HepG2 (cell line): ENCODE measurements at regions not wholly inside any gene's neighbourhood (a gene's known extent, or its start where the extent isn't known, plus 50 kb on each side); places are given as distances from the start of the nearest gene placed in this dataset.

Experiments
- ATAC-seq: fragments of 200-7000 bp; cut with Tn5 transposase; 3 replicates; pipeline ENCODE4 v1.9.1; 2020; ENCODE audit warnings: mild to moderate bottlenecking, moderate library complexity
- BruUV-seq: library from RNA; stranded (reverse); fragments of 400-500 nt; replicated peaks from 2 replicates; lab custom pipeline; 2021; lab: Mats Ljungman, UMichigan
- CTCF ChIA-PET: fragments of 300-600 bp; formaldehyde crosslinking; extraction: SDS; loops from one replicate; lab custom pipeline; 2021; ENCODE audit warnings: low total read pairs, inconsistent platforms, low intra/inter-chr PET ratio; lab: Yijun Ruan, JAX
- POLR2A ChIA-PET: fragments of 350-600 bp; sonication (Branson Sonifier 250); formaldehyde crosslinking; loops from one replicate; lab custom pipeline; 2020; ENCODE audit warnings: antibody characterized with exemption, inconsistent platforms; lab: Yijun Ruan, JAX
- DNase-seq: peaks from one replicate; pipeline ENCODE4 v3.0.0-alpha.2; 2015; ENCODE audit warnings: low spot score
- FAIRE-seq: peaks from 3 replicates; lab custom pipeline; 2011; peaks lifted over from hg19 to GRCh38; lab: Jason Lieb, UNC
- H2AFZ ChIP-seq: one replicate; pipeline ENCODE4 v1.6.1; 2011; ENCODE audit warnings: low read length, inconsistent platforms
- H3K27ac ChIP-seq: fragments of 300-600 bp; 3 replicates; pipeline ENCODE4 v1.8.0; 2011; ENCODE audit warnings: mixed run types, mild to moderate bottlenecking, mixed read lengths, low read length, inconsistent platforms; ENCODE audit not compliant: insufficient read depth; ENCODE audit errors: extremely low read length
- H3K27me3 ChIP-seq, 2 experiments: fragments of 200-600 bp in 1 of 2; 2 replicates in 1 of 2; 3 replicates in 1 of 2; pipeline versions ENCODE4 v1.6.0 to v1.8.0; 2011; ENCODE audit warnings: low read length in 2 of 2, mild to moderate bottlenecking in 2 of 2, moderate library complexity in 2 of 2, inconsistent platforms in 1 of 2; ENCODE audit not compliant: insufficient read depth in 2 of 2, control insufficient read depth in 1 of 2
- H3K36me3 ChIP-seq, 2 experiments: fragments of 200-600 bp in 1 of 2; replicated peaks in 1 of 2; 2 replicates in 1 of 2; 3 replicates in 1 of 2; pipeline versions ENCODE4 v1.5.1 to v1.8.0; 2011; ENCODE audit warnings: low read length in 2 of 2, inconsistent platforms in 1 of 2; ENCODE audit not compliant: insufficient read depth in 2 of 2, control insufficient read depth in 1 of 2
- H3K4me1 ChIP-seq: 2 replicates; pipeline ENCODE4 v1.5.1; 2012; ENCODE audit warnings: low read length, inconsistent platforms; ENCODE audit not compliant: insufficient read depth
- H3K4me2 ChIP-seq: 2 replicates; pipeline ENCODE4 v1.6.0; 2011; ENCODE audit warnings: low read depth, low read length, inconsistent platforms
- H3K4me3 ChIP-seq, 3 experiments: fragments of 200-600 bp in 1 of 3; sonication (generic), shearing (Covaris generic) in 1 of 3; replicated peaks in 1 of 3; 2 replicates each; pipeline ENCODE4 v1.5.1; 2011 to 2016; ENCODE audit warnings: low read length in 3 of 3, inconsistent platforms in 2 of 3, low read depth in 2 of 3, mild to moderate bottlenecking in 2 of 3, control low read depth in 1 of 3, mixed read lengths in 1 of 3; ENCODE audit not compliant: insufficient read depth in 1 of 3
- H3K79me2 ChIP-seq: one replicate; pipeline ENCODE4 v1.6.1; 2011; ENCODE audit warnings: low read length, inconsistent platforms; ENCODE audit not compliant: insufficient read depth
- H3K9ac ChIP-seq: 2 replicates; pipeline ENCODE4 v1.6.0; 2011; ENCODE audit warnings: mild to moderate bottlenecking, low read depth, low read length, inconsistent platforms; ENCODE audit not compliant: insufficient read depth
- H3K9me3 ChIP-seq: 2 replicates; pipeline ENCODE4 v1.5.1; 2012; ENCODE audit warnings: mild to moderate bottlenecking, low read length
- H4K20me1 ChIP-seq: 2 replicates; pipeline ENCODE4 v1.6.0; 2011; ENCODE audit warnings: inconsistent platforms, mild to moderate bottlenecking, low read length, moderate library complexity; ENCODE audit not compliant: insufficient read depth
- NR0B2 ChIP-seq: sonication (generic); formaldehyde crosslinking; IDR thresholded peaks from 2 replicates; pipeline ENCODE4 v1.4.0; 2020; ENCODE audit warnings: mild to moderate bottlenecking, missing genetic modification reagents
- ZBTB34 ChIP-seq: sonication (generic); formaldehyde crosslinking; IDR thresholded peaks from 2 replicates; pipeline ENCODE4 v1.8.0; 2022; ENCODE audit warnings: mild to moderate bottlenecking, missing genetic modification reagents
- ZFP1 ChIP-seq: IDR thresholded peaks from 2 replicates; pipeline ENCODE4 v1.6.1; 2016
- WGBS: methylation state at CpG from one replicate; pipeline ENCODE4 v1.1.6; 2017; ENCODE audit warnings: low lambda C conversion rate; 5-methylcytosine and 5-hydroxymethylcytosine counted together
- in situ Hi-C: cut with HindIII; loops from 2 replicates; pipeline ENCODE4 v1.10.0; 2017; ENCODE audit warnings: low pct_unique_long_range_greater_than_20kb; ENCODE audit not compliant: extremely low pct_ligation_motif_present
- intact Hi-C: fragments of 100-400 bp; cut with micrococcal nuclease; formaldehyde crosslinking; loops from one replicate; pipeline ENCODE4 v1.10.0; 2022; ENCODE audit not compliant: unreplicated experiment

- Histone ChIP-seq H3K36me3 (no peaks in the 10 kb centered on the region), H3K4me2 (peak overlapping the region; percentile 54), H3K79me2 (no peaks in the 10 kb centered on the region), H3K27ac (no peak overlapping the region), H3K9ac (no peak overlapping the region), H3K4me3 (peak overlapping the region in 2 of 3 experiments; percentile 10 to 51; a peak in 3 of 6 replicates), H3K4me1 (no peaks in the 10 kb centered on the region), H3K27me3 (no peaks in the 10 kb centered on the region; a peak in 1 of 5 replicates), H3K9me3 (no peaks in the 10 kb centered on the region), H4K20me1 (no peaks in the 10 kb centered on the region), H2AFZ (peak overlapping the region; percentile 29)
- TF ChIP-seq ZBTB34: no peak
- in situ Hi-C loops: no loop called here
- ATAC-seq: peak; percentile 77
- BruUV-seq: no TSS peak
- DNase-seq: no peak
- intact Hi-C loops: no loop called here
- CTCF ChIA-PET: no interaction called here
- 2% methylated on average over 4 of the region's 4 CpGs for WGBS
- POLR2A ChIA-PET: no interaction called here
- no peak for FAIRE-seq
Observed at GRCh38 chr11:96567176-96567575, 177.4 kb downstream of the JRKL start.

GRCh38 chr11:96567667-96568066 lies 177.9 kb downstream of the JRKL start:
- CTCF ChIA-PET: no interaction called here

More at GRCh38 chr11:96567667-96568066, 177.9 kb downstream of the JRKL start:
- H3K27me3 ChIP-seq: no peaks in the 10 kb centered on the region; a peak in 1 of 5 replicates
- H4K20me1 ChIP-seq: no peaks in the 10 kb centered on the region
- no peaks in the 10 kb centered on the region for H3K36me3 ChIP-seq
- peak overlapping the region in 1 of 3 experiments; percentile 51; a peak in 1 of 6 replicates for H3K4me3 ChIP-seq
- in situ Hi-C loops: no loop called here
- H2AFZ ChIP-seq: peak overlapping the region; percentile 29
- peak overlapping the region; percentile 54 for H3K4me2 ChIP-seq
- no peaks in the 10 kb centered on the region for H3K9me3 ChIP-seq
- ATAC-seq (no peak; the same call in 2 of the 3 replicates), FAIRE-seq (no peak)
- no peak overlapping the region for H3K27ac ChIP-seq
- no peaks in the 10 kb centered on the region for H3K4me1 ChIP-seq
- TF ChIP-seq ZFP1 (CRISPR knock-in tag) (no peak), NR0B2 (CRISPR knock-in tag) (no peak)
- TF ChIP-seq, all 625 proteins: peak for 0
- POLR2A ChIA-PET: no interaction called here
- no peak for DNase-seq
- WGBS: 15% methylated on average over 3 of the region's 3 CpGs
- no TSS peak for BruUV-seq
- Histone ChIP-seq H3K79me2 (no peaks in the 10 kb centered on the region), H3K9ac (no peak overlapping the region)
- intact Hi-C loops: no loop called here
